Uterus (tissue), 3 donors: ENCODE measurements at regions not wholly inside any gene's neighbourhood (a gene's known extent, or its start where the extent isn't known, plus 50 kb on each side); places are given as distances from the start of the nearest gene placed in this dataset.

Source experiments
- DNase-seq, 2 donors: peaks; one replicate each; pipeline ENCODE4 v3.0.0-alpha.2; 2019 to 2020
- H3K27ac ChIP-seq, 2 donors: fragments of 200-600 bp; sonication (generic); 1 replicate in 1 of 2; 2 replicates in 1 of 2; pipeline ENCODE4 v1.5.1; 2016 to 2018
- H3K27me3 ChIP-seq, 2 donors: fragments of 200-600 bp; sonication (generic); one replicate each; pipeline ENCODE4 v1.5.1; 2018 to 2019; ENCODE audit warnings: control low read depth in 1 of 2
- H3K36me3 ChIP-seq, 2 donors: fragments of 200-600 bp; sonication (generic); one replicate each; pipeline ENCODE4 v1.5.1; 2019; ENCODE audit warnings: control low read depth in 1 of 2
- H3K4me1 ChIP-seq, 2 donors: fragments of 200-600 bp; sonication (generic); one replicate each; pipeline ENCODE4 v1.5.1; 2018 to 2019; ENCODE audit warnings: control low read depth in 1 of 2
- H3K4me3 ChIP-seq, 2 donors: fragments of 200-600 bp; sonication (generic); 1 replicate in 1 of 2; 2 replicates in 1 of 2; pipeline ENCODE4 v1.5.1; 2018 to 2019; ENCODE audit warnings: mild to moderate bottlenecking in 1 of 2
- H3K9me3 ChIP-seq, 2 donors: fragments of 200-600 bp; sonication (generic); one replicate each; pipeline ENCODE4 v1.5.1; 2019; ENCODE audit warnings: control low read depth in 1 of 2
- CTCF ChIP-seq, 4 experiments: fragments of 200-600 bp in 2 of 4; fragments of 450-650 bp in 2 of 4; sonication (generic) in 2 of 4; IDR thresholded peaks; one replicate each; pipeline ENCODE4 v1.5.1; 2016 to 2019; ENCODE audit warnings: antibody characterized with exemption in 4 of 4, mild to moderate bottlenecking in 2 of 4, moderate library complexity in 1 of 4
- POLR2A ChIP-seq, 2 donors: fragments of 450-650 bp; IDR thresholded peaks; one replicate each; pipeline ENCODE4 v1.6.1; 2016; ENCODE audit warnings: antibody characterized with exemption in 2 of 2, mild to moderate bottlenecking in 1 of 2, moderate library complexity in 1 of 2
- intact Hi-C: fragments of 100-400 bp; cut with DNase I; formaldehyde crosslinking; loops from one replicate; pipeline ENCODE4 v1.15.1; 2023; ENCODE audit warnings: low total_unique reads
- donor health status: DM: yes; HTN: yes; CAD: no.

GRCh38 chr2:21288739-21289520 is 165.2 kb downstream of the TDRD15 start:
- intact Hi-C loops: no loop called here
- no peak for DNase-seq
- TF ChIP-seq CTCF (IDR thresholded peaks at IDR 0.05): no peak
- TF ChIP-seq POLR2A (IDR thresholded peaks at IDR 0.05): no peak
- H3K4me3 ChIP-seq: no peak overlapping the region
- no peaks in the 10 kb centered on the region for H3K36me3 ChIP-seq
- H3K27ac ChIP-seq: peak overlapping the region; percentile 24 to 37
- H3K4me1 ChIP-seq: peaks cover 4 to 5% of the 10 kb centered on the region in 2 donors
- H3K27me3 ChIP-seq: no peaks in the 10 kb centered on the region
- H3K9me3 ChIP-seq: no peaks in the 10 kb centered on the region

DNA sequence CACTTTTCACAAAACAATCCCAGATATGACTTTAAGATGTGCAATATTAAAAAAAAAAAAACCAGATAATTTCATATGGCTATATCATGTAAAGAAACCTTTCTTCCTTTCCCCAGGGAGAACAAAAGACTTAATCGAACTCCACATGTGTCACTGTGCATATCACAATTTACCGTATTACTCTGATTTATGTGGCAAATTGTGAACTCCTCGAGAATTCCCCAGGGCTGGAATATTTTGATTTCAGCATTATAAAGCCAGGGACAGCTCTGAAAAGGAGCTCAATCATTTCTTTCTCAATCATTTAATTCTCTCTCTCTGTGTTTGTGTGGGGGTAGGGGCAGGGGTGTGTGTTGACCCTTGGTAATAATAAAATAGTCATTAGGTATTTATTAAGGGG is 165.8 kb downstream of the TDRD15 start:
- no peak for DNase-seq
- intact Hi-C loops: no loop called here

GRCh38 chr2:21289989-21290388 is 166.2 kb downstream of the TDRD15 start:
- TF ChIP-seq CTCF (IDR thresholded peaks at IDR 0.05): no peak
- no peak for TF ChIP-seq POLR2A (IDR thresholded peaks at IDR 0.05)
- H3K4me1 ChIP-seq: peaks cover 4 to 5% of the 10 kb centered on the region in 2 donors
- DNase-seq: peak in 1 of 2 donors; percentile 21
- no peaks in the 10 kb centered on the region for H3K27me3 ChIP-seq
- H3K4me3 ChIP-seq: no peak overlapping the region
- no peaks in the 10 kb centered on the region for H3K36me3 ChIP-seq
- peak overlapping the region; percentile 34 to 72 for H3K27ac ChIP-seq
- no peaks in the 10 kb centered on the region for H3K9me3 ChIP-seq
- intact Hi-C loops: no loop called here

More for the DNA sequence above, 165.8 kb downstream of the TDRD15 start:
- Histone ChIP-seq H3K36me3 (no peaks in the 10 kb centered on the region), H3K4me3 (no peak overlapping the region), H3K9me3 (no peaks in the 10 kb centered on the region), H3K27ac (peak overlapping the region in 1 of 2 donors; percentile 26), H3K4me1 (peaks cover 4 to 5% of the 10 kb centered on the region in 2 donors), H3K27me3 (no peaks in the 10 kb centered on the region)
- TF ChIP-seq CTCF (IDR thresholded peaks at IDR 0.05): no peak
- no peak for TF ChIP-seq POLR2A (IDR thresholded peaks at IDR 0.05)

GRCh38 chr2:21291426-21291825 is 167.7 kb downstream of the TDRD15 start:
- H3K27ac ChIP-seq: no peak overlapping the region
- no peaks in the 10 kb centered on the region for H3K27me3 ChIP-seq
- intact Hi-C loops: no loop called here
- DNase-seq: no peak
- no peak overlapping the region for H3K4me3 ChIP-seq
- peaks cover 4 to 5% of the 10 kb centered on the region in 2 donors for H3K4me1 ChIP-seq
- TF ChIP-seq CTCF (IDR thresholded peaks at IDR 0.05): no peak
- H3K36me3 ChIP-seq: no peaks in the 10 kb centered on the region
- H3K9me3 ChIP-seq: no peaks in the 10 kb centered on the region

DNA sequence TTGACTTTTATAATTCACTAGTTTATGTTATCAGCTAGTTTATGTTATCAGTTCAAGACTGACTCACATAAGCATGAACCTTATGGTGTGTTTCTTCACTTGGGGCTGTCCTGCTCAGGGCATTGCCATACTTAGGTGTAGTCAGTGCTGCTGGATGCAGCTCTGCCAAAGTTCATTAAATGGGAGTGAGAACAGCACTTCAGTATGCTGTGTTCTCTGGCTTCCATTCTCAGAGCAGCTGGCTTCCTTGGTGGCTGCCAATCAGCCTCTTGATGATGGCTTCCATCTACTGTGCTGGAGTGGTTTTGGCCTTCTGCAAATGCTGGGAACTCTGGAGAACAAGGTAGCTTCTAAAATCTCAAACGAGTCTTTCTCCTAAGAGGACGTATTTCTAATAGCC is 170.7 kb downstream of the TDRD15 start:
- Histone ChIP-seq H3K4me1 (no peaks in the 10 kb centered on the region), H3K27ac (no peak overlapping the region), H3K4me3 (no peak overlapping the region), H3K36me3 (no peaks in the 10 kb centered on the region), H3K9me3 (no peaks in the 10 kb centered on the region), H3K27me3 (no peaks in the 10 kb centered on the region)
- TF ChIP-seq POLR2A (IDR thresholded peaks at IDR 0.05): no peak
- intact Hi-C loops: no loop called here
- DNase-seq: no peak
